Fibroblast of skin of right biceps (primary cell): ENCODE measurements at regions not wholly inside any gene's neighbourhood (a gene's known extent, or its start where the extent isn't known, plus 50 kb on each side); places are given as distances from the start of the nearest gene placed in this dataset.

Source experiments
- DNase-seq: peaks from one replicate; pipeline ENCODE4 v3.0.0-alpha.2; 2013

GRCh38 chr17:77478899-77479298 lies 338.1 kb downstream of the SEC14L1 start:
- no peak for DNase-seq

- peak; percentile 44 for DNase-seq
Measured at GRCh38 chr17:77479372-77480198, 338.8 kb downstream of the SEC14L1 start.

- no peak for DNase-seq
Measured at GRCh38 chr17:77480199-77480508, 339.4 kb downstream of the SEC14L1 start.

GRCh38 chr17:77480509-77481215 lies 339.9 kb downstream of the SEC14L1 start:
- no peak for DNase-seq

GRCh38 chr17:77481476-77482374 lies 341.0 kb downstream of the SEC14L1 start:
- DNase-seq: no peak

GRCh38 chr17:77482375-77483127 lies 341.8 kb downstream of the SEC14L1 start:
- DNase-seq: no peak

GRCh38 chr17:77483128-77483598 lies 342.4 kb downstream of the SEC14L1 start:
- no peak for DNase-seq

GRCh38 chr17:77484111-77484510 lies 343.3 kb downstream of the SEC14L1 start:
- DNase-seq: no peak

GRCh38 chr17:77485089-77485833 lies 344.5 kb downstream of the SEC14L1 start:
- DNase-seq: no peak

GRCh38 chr17:77487211-77487629 lies 346.5 kb downstream of the SEC14L1 start:
- no peak for DNase-seq

- DNase-seq: no peak
Measured at GRCh38 chr17:77487677-77488530, 347.1 kb downstream of the SEC14L1 start.

GRCh38 chr17:77488531-77489238 lies 347.9 kb downstream of the SEC14L1 start:
- DNase-seq: no peak

- no peak for DNase-seq
Measured at GRCh38 chr17:77489239-77489892, 348.6 kb downstream of the SEC14L1 start.

GRCh38 chr17:77489893-77490255 lies 349.1 kb downstream of the SEC14L1 start:
- no peak for DNase-seq

GRCh38 chr17:77490361-77491183 lies 349.8 kb downstream of the SEC14L1 start:
- DNase-seq: no peak

GRCh38 chr17:77491921-77492445 lies 351.2 kb downstream of the SEC14L1 start:
- DNase-seq: no peak

GRCh38 chr17:77492446-77493237 lies 351.9 kb downstream of the SEC14L1 start:
- no peak for DNase-seq
